IMR-90 (cell line): ENCODE measurements at regions not wholly inside any gene's neighbourhood (a gene's known extent, or its start where the extent isn't known, plus 50 kb on each side); places are given as distances from the start of the nearest gene placed in this dataset.

Experiments
- ATAC-seq: fragments of 200-7000 bp; cut with Tn5 transposase; 2 replicates; pipeline ENCODE4 v1.9.1; 2020; ENCODE audit warnings: low read depth, mild to moderate bottlenecking, moderate library complexity
- BruUV-seq: library from RNA; stranded (reverse); fragments of 400-500 nt; replicated peaks from 2 replicates; lab custom pipeline; 2021; lab: Mats Ljungman, UMichigan
- CTCF ChIA-PET: fragments of 300-600 bp; formaldehyde crosslinking; extraction: SDS; loops from one replicate; lab custom pipeline; 2021; ENCODE audit warnings: antibody characterized with exemption; lab: Yijun Ruan, JAX
- POLR2A ChIA-PET: fragments of 300-600 bp; sonication (Branson Sonifier 250); formaldehyde crosslinking; loops from one replicate; lab custom pipeline; 2022; ENCODE audit warnings: antibody characterized with exemption; ENCODE audit not compliant: unreplicated experiment; lab: Charles Lee
- DNase-seq: peaks from one replicate; pipeline ENCODE4 v3.0.0; 2013
- H2AFZ ChIP-seq: replicated peaks from 2 replicates; pipeline ENCODE3; 2013; ENCODE audit warnings: low read length, mild to moderate bottlenecking; ENCODE audit not compliant: poor library complexity
- H2AK5ac ChIP-seq: 2 replicates; pipeline ENCODE4 v1.6.1; 2013; ENCODE audit warnings: low read depth, low read length, inconsistent platforms
- H2AK9ac ChIP-seq: replicated peaks from 2 replicates; pipeline ENCODE3; 2013; ENCODE audit warnings: mild to moderate bottlenecking, low read depth, low read length, moderate library complexity; ENCODE audit not compliant: poor library complexity
- H2BK120ac ChIP-seq: 2 replicates; pipeline ENCODE4 v1.6.1; 2013; ENCODE audit warnings: low read depth, low read length, inconsistent platforms
- H2BK15ac ChIP-seq: 3 replicates; pipeline ENCODE4 v1.6.1; 2013; ENCODE audit warnings: low read depth, low read length, inconsistent platforms
- H2BK20ac ChIP-seq: 2 replicates; pipeline ENCODE4 v1.6.1; 2013; ENCODE audit warnings: low read depth, mild to moderate bottlenecking, inconsistent platforms, low read length, moderate library complexity
- H2BK5ac ChIP-seq: 2 replicates; pipeline ENCODE4 v1.6.1; 2013; ENCODE audit warnings: mild to moderate bottlenecking, low read depth, low read length, inconsistent platforms; ENCODE audit not compliant: poor library complexity, severe bottlenecking
- H3K14ac ChIP-seq: replicated peaks from 2 replicates; pipeline ENCODE4 v1.6.1; 2013; ENCODE audit warnings: low read depth, low read length, inconsistent platforms
- H3K18ac ChIP-seq: 2 replicates; pipeline ENCODE4 v1.6.1; 2013; ENCODE audit warnings: low read depth, low read length, control low read depth
- H3K23ac ChIP-seq: 2 replicates; pipeline ENCODE4 v1.6.1; 2013; ENCODE audit warnings: low read depth, low read length, inconsistent platforms
- H3K27ac ChIP-seq: 2 replicates; pipeline ENCODE4 v1.5.1; 2013; ENCODE audit warnings: mild to moderate bottlenecking, control low read depth, low read length; ENCODE audit not compliant: insufficient read depth
- H3K27me3 ChIP-seq: 2 replicates; pipeline ENCODE4 v1.6.1; 2013; ENCODE audit warnings: low read length; ENCODE audit not compliant: control insufficient read depth, insufficient read depth
- H3K36me3 ChIP-seq: 2 replicates; pipeline ENCODE4 v1.6.1; 2013; ENCODE audit warnings: low read length, mixed read lengths; ENCODE audit not compliant: control insufficient read depth, insufficient read depth
- H3K4ac ChIP-seq: 2 replicates; pipeline ENCODE4 v1.6.1; 2013; ENCODE audit warnings: low read depth, low read length, inconsistent platforms
- H3K4me1 ChIP-seq: 2 replicates; pipeline ENCODE4 v1.6.1; 2013; ENCODE audit warnings: low read length, mixed read lengths; ENCODE audit not compliant: control insufficient read depth, insufficient read depth
- H3K4me2 ChIP-seq: 2 replicates; pipeline ENCODE4 v1.6.1; 2013; ENCODE audit warnings: low read depth, mild to moderate bottlenecking, control low read depth, low read length, moderate library complexity
- H3K4me3 ChIP-seq: 2 replicates; pipeline ENCODE4 v1.5.1; 2013; ENCODE audit warnings: low read depth, mild to moderate bottlenecking, control low read depth, low read length, moderate library complexity; ENCODE audit not compliant: insufficient read depth
- H3K56ac ChIP-seq: 2 replicates; pipeline ENCODE4 v1.6.1; 2013; ENCODE audit warnings: low read length, inconsistent platforms; ENCODE audit not compliant: insufficient read depth; ENCODE audit errors: extremely low read depth
- H3K79me1 ChIP-seq, 2 experiments: 2 replicates each; pipeline ENCODE4 v1.6.1; 2013; ENCODE audit warnings: low read length in 2 of 2, inconsistent platforms in 1 of 2, low read depth in 1 of 2
- H3K9ac ChIP-seq: 2 replicates; pipeline ENCODE4 v1.6.1; 2013; ENCODE audit warnings: low read depth, low read length, control low read depth
- H3K9me1 ChIP-seq: 2 replicates; pipeline ENCODE4 v1.6.1; 2013; ENCODE audit warnings: low read length, inconsistent platforms; ENCODE audit not compliant: insufficient read depth
- H3K9me3 ChIP-seq: 2 replicates; pipeline ENCODE4 v1.6.1; 2013; ENCODE audit warnings: low read length; ENCODE audit not compliant: control insufficient read depth, insufficient read depth
- H4K20me1 ChIP-seq: 2 replicates; pipeline ENCODE4 v1.6.1; 2013; ENCODE audit warnings: low read length, inconsistent platforms; ENCODE audit not compliant: insufficient read depth
- H4K5ac ChIP-seq: 2 replicates; pipeline ENCODE4 v1.6.1; 2013; ENCODE audit warnings: mild to moderate bottlenecking, low read depth, low read length, control low read depth
- H4K8ac ChIP-seq, 2 experiments: 2 replicates each; pipeline ENCODE4 v1.6.1; 2013; ENCODE audit warnings: low read depth in 2 of 2, low read length in 2 of 2, control low read depth in 1 of 2, inconsistent platforms in 1 of 2
- H4K91ac ChIP-seq: 2 replicates; pipeline ENCODE4 v1.6.1; 2013; ENCODE audit warnings: low read depth, low read length, inconsistent platforms; ENCODE audit not compliant: insufficient read depth
- BHLHE40 ChIP-seq: fragments of 150-350 bp; IDR thresholded peaks from 2 replicates; pipeline ENCODE4 v1.6.1; 2016; ENCODE audit warnings: mild to moderate bottlenecking, low read depth, low read length
- CEBPB ChIP-seq: IDR thresholded peaks from 2 replicates; pipeline ENCODE4 v1.6.1; 2012; ENCODE audit warnings: low read depth, low read length, improper control_type of control experiment
- CHD1 ChIP-seq: IDR thresholded peaks from 2 replicates; pipeline ENCODE4 v1.6.1; 2012; ENCODE audit warnings: low read depth, low read length, improper control_type of control experiment
- CTCF ChIP-seq: conservative IDR thresholded peaks from 2 replicates; pipeline ENCODE4 v1.5.1; 2012; ENCODE audit warnings: mild to moderate bottlenecking, low read depth, low read length, improper control_type of control experiment
- ELK1 ChIP-seq: fragments of 150-350 bp; IDR thresholded peaks from 2 replicates; pipeline ENCODE4 v1.6.1; 2016; ENCODE audit warnings: low read depth, mild to moderate bottlenecking, low read length, moderate library complexity, borderline replicate concordance
- FOS ChIP-seq: fragments of 150-350 bp; IDR thresholded peaks from 2 replicates; pipeline ENCODE4 v1.6.1; 2016; ENCODE audit warnings: low read depth, low read length
- MAFK ChIP-seq: IDR thresholded peaks from 2 replicates; pipeline ENCODE4 v1.6.1; 2012; ENCODE audit warnings: low read depth, low read length, improper control_type of control experiment
- MAZ ChIP-seq: IDR thresholded peaks from 2 replicates; pipeline ENCODE4 v1.6.1; 2012; ENCODE audit warnings: low read depth, mild to moderate bottlenecking, low read length, improper control_type of control experiment, moderate library complexity, borderline replicate concordance
- MXI1 ChIP-seq: IDR thresholded peaks from 2 replicates; pipeline ENCODE4 v1.6.1; 2012; ENCODE audit warnings: low read depth, mild to moderate bottlenecking, low read length, moderate library complexity, borderline replicate concordance
- NFE2L2 ChIP-seq: fragments of 150-350 bp; IDR thresholded peaks from 2 replicates; pipeline ENCODE4 v1.6.1; 2016; ENCODE audit warnings: low read depth, mild to moderate bottlenecking, low read length
- POLR2A ChIP-seq: IDR thresholded peaks from 2 replicates; pipeline ENCODE4 v1.6.1; 2012; ENCODE audit warnings: mild to moderate bottlenecking, low read depth, low read length
- RAD21 ChIP-seq: IDR thresholded peaks from 2 replicates; pipeline ENCODE4 v1.6.1; 2012; ENCODE audit warnings: low read length, improper control_type of control experiment
- RCOR1 ChIP-seq: IDR thresholded peaks from 2 replicates; pipeline ENCODE4 v1.6.1; 2012; ENCODE audit warnings: mild to moderate bottlenecking, low read length, improper control_type of control experiment; ENCODE audit not compliant: insufficient replicate concordance
- RFX5 ChIP-seq: IDR thresholded peaks from 2 replicates; pipeline ENCODE4 v1.8.0; 2012; ENCODE audit warnings: low read depth, mild to moderate bottlenecking, low read length, moderate library complexity
- SMC3 ChIP-seq: fragments of 150-350 bp; IDR thresholded peaks from 2 replicates; pipeline ENCODE4 v1.6.1; 2016; ENCODE audit warnings: low read depth, mild to moderate bottlenecking, antibody characterized with exemption, low read length, moderate library complexity
- USF2 ChIP-seq: fragments of 150-350 bp; IDR thresholded peaks from 2 replicates; pipeline ENCODE4 v1.6.1; 2017; ENCODE audit warnings: mild to moderate bottlenecking, antibody characterized with exemption, low read length, low read depth
- WGBS, 2 experiments: methylation state at CpG; one replicate each; pipeline versions ENCODE4 v1.1.5 to v1.1.7; 2013; ENCODE audit warnings: missing lambda C conversion rate in 2 of 2; ENCODE audit not compliant: insufficient read length in 1 of 2; ENCODE audit errors: extremely low coverage in 2 of 2; 5-methylcytosine and 5-hydroxymethylcytosine counted together
- dilution Hi-C: fragments of 300-500 bp; cut with HindIII; formaldehyde crosslinking; loops from one replicate; pipeline ENCODE4 v1.14.3; 2018; ENCODE audit warnings: low sequenced_read_pairs; ENCODE audit not compliant: unreplicated experiment
- in situ Hi-C: fragments of 300-500 bp; cut with MboI; formaldehyde crosslinking; loops from 3 replicates; pipeline ENCODE4 v1.14.3; 2019; ENCODE audit warnings: low sequenced_read_pairs, inconsistent platforms, mixed read lengths
- intact Hi-C: fragments of 100-400 bp; cut with micrococcal nuclease; formaldehyde crosslinking; loops from 2 replicates; pipeline ENCODE4 v1.10.0; 2022

GRCh38 chr11:33944345-33944692, 52.4 kb upstream of the LMO2 start:
- in situ Hi-C loops (no loop called here), intact Hi-C loops (no loop called here), dilution Hi-C loops (no loop called here)
- Histone ChIP-seq H4K20me1 (no peaks in the 10 kb centered on the region), H4K8ac (no peak overlapping the region), H2AFZ (no peak overlapping the region), H3K14ac (no peak overlapping the region), H4K5ac (no peak overlapping the region), H2AK5ac (no peak overlapping the region), H3K18ac (no peak overlapping the region), H3K4me2 (no peak overlapping the region), H3K4ac (no peak overlapping the region), H2BK20ac (no peak overlapping the region), H4K91ac (no peak overlapping the region), H3K27ac (no peak overlapping the region), H3K56ac (no peak overlapping the region), H2BK15ac (no peak overlapping the region), H2BK120ac (no peak overlapping the region), H3K4me3 (no peak overlapping the region), H3K9me1 (no peaks in the 10 kb centered on the region), H3K23ac (no peak overlapping the region), H3K9ac (no peak overlapping the region), H3K79me1 (no peaks in the 10 kb centered on the region), H2BK5ac (no peak overlapping the region), H3K4me1 (no peaks in the 10 kb centered on the region), H3K9me3 (no peaks in the 10 kb centered on the region), H2AK9ac (no peak overlapping the region), H3K27me3 (peaks cover 5% of the 10 kb centered on the region), H3K36me3 (no peaks in the 10 kb centered on the region)
- ATAC-seq (no peak), DNase-seq (no peak)
- TF ChIP-seq RCOR1, result no peak
- no peak for TF ChIP-seq USF2
- no peak for TF ChIP-seq MAFK
- TF ChIP-seq POLR2A, result no peak
- TF ChIP-seq CTCF, result no peak
- no peak for TF ChIP-seq MAZ
- no peak for TF ChIP-seq CHD1
- no peak for TF ChIP-seq MXI1
- no peak for TF ChIP-seq CEBPB
- TF ChIP-seq RAD21, result no peak
- TF ChIP-seq FOS, result no peak
- no peak for TF ChIP-seq RFX5
- TF ChIP-seq SMC3, result no peak
- TF ChIP-seq NFE2L2, result no peak
- TF ChIP-seq BHLHE40, result no peak
- TF ChIP-seq ELK1, result no peak
- ChIA-PET CTCF (no interaction called here), POLR2A (no interaction called here)
- no CpG with 5 or more reads among the region's 3 CpGs for WGBS, 2 experiments
- no TSS peak for BruUV-seq
